ENCODE measurements at regions not wholly inside any gene's neighbourhood (a gene's known extent, or its start where the extent isn't known, plus 50 kb on each side); places are given as distances from the start of the nearest gene placed in this dataset.

DNA sequence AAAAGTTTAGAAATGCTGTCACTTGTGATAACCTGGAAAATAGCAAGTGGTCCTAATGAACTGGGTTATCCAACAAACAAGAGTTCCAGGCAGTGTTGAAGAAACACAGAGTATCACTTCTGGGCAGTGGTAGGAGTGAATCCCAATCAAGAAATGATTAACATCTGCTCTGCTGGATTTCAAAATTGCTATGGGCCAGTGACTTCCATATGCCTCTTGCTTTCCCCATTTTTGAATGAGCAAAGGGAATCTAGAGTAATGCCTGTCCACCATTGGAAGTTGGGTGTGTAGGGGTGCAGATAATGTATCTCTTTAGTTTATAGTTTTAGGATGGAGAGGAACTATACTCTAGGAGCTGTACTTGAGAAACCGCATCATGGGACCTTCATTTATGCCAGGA, 236.5 kb downstream of the RPLP1 start:
- TF ChIP-seq POLR2A (IDR thresholded peaks at IDR 0.05), result no peak
- no peak for TF ChIP-seq CTCF (IDR thresholded peaks at IDR 0.05)
- TF ChIP-seq EP300 (IDR thresholded peaks at IDR 0.05), result no peak

Data from tibial nerve (tissue), 4 donors.